ENCODE measurements at regions not wholly inside any gene's neighbourhood (a gene's known extent, or its start where the extent isn't known, plus 50 kb on each side); places are given as distances from the start of the nearest gene placed in this dataset.
"Not testable (repeated sequence)": the region's sequence is repeated elsewhere in the genome, so short reads cannot be mapped to it uniquely, and the experiment has no call there.

DNA sequence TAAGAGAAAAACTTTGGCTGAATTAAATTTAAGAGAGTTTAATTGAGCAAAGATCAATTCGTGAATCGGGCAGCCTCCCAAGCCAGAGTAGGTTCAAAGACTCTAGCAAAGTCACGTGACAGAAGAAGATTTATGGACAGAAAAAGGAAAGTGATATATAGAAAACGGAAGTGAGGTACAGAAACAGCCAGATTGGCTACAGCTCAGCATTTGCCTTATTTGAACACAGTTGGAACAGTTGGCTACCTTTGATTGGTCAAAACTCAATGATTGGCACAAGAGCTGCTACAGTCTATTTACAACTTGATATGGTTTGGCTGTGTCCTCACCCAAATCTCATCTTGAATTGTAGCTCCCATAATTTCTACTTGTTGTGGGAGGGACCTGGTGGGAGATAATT lies 102.6 kb downstream of the PLG start:
- DNase-seq = no peak

DNA sequence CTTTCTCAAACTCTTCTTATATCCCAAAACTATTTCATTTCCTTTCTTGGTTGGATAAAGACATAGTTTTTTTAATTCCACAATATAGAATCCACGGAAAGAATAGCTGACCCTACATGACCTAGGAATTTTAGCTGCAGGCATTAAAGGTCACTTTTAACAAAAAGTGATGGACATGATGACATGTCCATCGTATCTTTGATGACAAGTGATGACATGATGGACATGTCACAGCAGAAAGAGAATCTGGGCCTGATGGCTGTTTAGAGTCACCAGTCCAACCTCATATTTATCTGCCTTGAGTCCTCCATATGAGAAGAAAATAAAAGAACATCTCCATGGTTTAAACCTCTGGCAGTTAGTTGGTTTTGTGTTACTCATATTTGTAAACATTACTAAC lies 106.2 kb downstream of the PLG start:
- DNase-seq = no peak

- DNase-seq = no peak
Measured at GRCh38 chr6:160810238-160810637, 108.2 kb downstream of the PLG start.

DNA sequence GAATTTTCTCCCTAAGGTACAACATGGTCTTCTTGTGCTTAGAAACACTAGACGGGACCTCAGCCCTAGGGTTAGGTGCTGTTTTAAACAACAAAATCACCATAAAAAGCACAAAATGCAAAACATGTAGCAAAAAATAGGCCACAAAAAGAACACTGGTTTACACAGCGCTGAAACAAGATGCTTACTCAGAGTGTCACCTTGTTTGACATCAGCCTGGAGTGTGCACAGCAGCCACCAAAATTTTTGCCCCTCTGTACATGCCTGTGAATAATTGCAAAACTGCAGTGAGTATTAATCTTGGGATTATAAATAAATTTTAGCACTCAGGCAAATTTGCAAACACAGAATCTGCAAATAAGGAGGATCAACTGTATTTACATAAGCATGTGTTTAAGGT lies 110.1 kb downstream of the PLG start:
- DNase-seq = no peak

DNA sequence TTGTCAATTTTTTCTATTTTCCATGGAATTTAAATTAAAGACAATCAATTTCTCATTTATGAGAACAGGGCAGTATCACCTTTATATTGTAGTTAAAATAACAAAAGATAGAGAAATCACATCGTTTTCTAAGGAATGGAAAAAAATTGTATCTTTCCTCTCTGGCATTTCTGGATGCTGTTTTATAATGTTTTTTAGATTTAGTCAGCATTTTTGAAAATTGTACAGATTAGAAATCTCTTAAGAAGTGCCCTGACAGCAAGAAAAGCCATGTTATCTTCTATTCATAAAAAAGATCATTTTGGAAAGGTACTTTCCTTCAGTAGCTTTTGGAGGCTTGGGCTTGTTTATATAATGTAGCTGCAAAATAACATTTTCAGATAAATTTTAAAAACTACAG lies 116.9 kb downstream of the PLG start:
- no peak for DNase-seq

GRCh38 chr6:160820661-160821060 lies 118.6 kb downstream of the PLG start:
- DNase-seq = not testable (repeated sequence)

- no peak for DNase-seq
Measured at GRCh38 chr6:160831739-160832138, 129.7 kb downstream of the PLG start.

DNA sequence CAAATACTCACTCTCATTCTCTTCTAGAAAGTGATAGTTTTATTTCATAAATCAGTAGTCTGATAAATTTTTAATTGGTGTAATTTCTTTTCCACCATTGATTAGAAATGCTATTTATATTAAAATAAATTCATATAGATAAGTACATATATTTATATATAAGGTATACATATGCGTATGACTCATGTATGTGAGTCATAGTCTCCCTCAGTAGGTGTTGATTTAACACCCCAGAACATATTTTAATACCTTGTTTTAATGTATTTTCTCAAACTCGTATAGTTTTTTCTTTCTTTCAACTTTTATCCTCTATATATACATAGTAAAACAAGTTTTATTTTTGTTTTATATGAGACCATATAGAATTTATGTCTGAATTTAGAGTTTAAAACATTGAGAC lies 130.4 kb downstream of the PLG start:
- no peak for DNase-seq

GRCh38 chr6:160837146-160837545 lies 135.1 kb downstream of the PLG start:
- DNase-seq = no peak

DNA sequence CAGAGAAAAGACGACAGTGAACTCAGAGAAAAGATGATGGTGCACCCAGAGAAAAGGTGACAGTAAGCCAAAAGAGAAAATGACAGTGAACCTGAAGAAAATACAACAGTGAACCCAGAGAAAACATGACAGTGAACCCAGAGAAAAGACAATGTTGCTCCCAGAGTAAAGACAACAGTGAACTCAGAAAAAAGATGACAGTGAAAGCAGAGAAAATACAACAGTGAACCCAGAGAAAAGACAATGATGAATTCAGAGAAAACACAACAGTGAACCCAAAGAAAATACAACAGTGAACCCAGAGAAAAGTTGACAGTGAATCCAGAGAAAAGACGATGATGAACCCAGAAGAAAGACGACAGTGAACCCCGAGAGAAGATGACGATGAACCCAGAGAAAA lies 140.5 kb upstream of the MAP3K4 start:
- no peak for DNase-seq

- no peak for DNase-seq
Measured at GRCh38 chr6:160853946-160854345, 137.6 kb upstream of the MAP3K4 start.

DNA sequence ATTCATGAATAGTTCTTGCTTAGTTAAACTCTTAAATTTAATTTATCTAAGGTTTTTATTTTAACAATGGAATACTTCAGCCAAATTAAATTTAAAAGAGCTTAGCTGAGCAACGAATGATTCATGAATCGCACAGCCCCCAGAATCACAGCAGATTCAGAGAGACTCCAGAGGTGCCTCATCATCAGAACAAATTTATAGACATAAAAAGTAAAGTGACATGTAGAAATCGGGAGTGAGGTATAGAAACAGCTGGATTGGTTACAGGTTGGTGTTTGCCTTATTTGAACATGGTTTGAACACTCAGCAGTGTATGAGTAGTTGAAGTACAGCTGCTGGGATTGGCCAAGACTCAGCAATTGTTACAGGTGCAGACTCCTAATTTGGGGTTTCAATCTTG lies 132.7 kb upstream of the MAP3K4 start:
- DNase-seq = no peak

GRCh38 chr6:160859822-160860221 lies 131.7 kb upstream of the MAP3K4 start:
- DNase-seq = no peak

DNA sequence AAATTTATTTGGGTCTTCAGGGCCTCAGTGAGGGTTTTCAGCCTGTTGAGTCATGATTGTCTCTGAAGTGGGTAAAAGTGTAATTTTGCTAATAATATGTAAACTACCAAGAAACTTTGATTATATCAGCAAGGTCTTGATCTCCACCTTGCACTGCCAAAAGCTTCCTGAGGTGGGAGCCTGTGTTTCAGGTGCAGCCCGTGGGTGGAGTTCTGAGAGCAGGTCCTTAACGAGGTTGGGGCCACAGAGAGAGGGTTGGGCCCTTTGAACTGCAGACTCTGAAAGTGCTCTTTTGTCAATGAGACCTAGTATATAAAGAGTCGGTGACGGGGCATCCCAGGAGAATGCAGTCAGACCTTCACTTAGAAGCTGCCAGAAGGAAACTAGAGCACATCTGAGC lies 129.7 kb upstream of the MAP3K4 start:
- no peak for DNase-seq

GRCh38 chr6:160863782-160864181 lies 127.8 kb upstream of the MAP3K4 start:
- no peak for DNase-seq

GRCh38 chr6:160871320-160871719 lies 120.2 kb upstream of the MAP3K4 start:
- no peak for DNase-seq

- no peak for DNase-seq
Measured at GRCh38 chr6:160881148-160881808, 110.3 kb upstream of the MAP3K4 start.

DNA sequence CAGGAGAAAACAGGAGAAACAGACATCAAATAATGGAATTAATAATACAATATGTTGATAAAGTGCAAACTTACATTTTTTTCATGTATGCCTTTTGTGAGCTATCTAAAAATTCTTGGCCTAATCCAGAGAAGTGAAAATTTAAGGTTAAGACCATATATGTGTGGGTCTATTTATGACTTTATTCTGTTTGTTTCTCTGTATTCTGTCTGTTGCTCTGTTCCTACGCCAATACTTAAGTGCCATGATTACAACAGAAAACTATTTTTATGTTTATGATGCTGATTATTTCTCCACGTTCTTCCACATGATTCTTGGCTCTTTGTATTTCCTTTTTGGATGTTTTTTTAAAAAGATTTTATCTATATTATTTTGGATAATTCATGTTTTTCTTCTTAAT lies 109.6 kb upstream of the MAP3K4 start:
- no peak for DNase-seq

GRCh38 chr6:160882791-160883279 lies 108.7 kb upstream of the MAP3K4 start:
- DNase-seq = no peak

GRCh38 chr6:160883560-160883959 lies 108.0 kb upstream of the MAP3K4 start:
- DNase-seq = no peak

DNA sequence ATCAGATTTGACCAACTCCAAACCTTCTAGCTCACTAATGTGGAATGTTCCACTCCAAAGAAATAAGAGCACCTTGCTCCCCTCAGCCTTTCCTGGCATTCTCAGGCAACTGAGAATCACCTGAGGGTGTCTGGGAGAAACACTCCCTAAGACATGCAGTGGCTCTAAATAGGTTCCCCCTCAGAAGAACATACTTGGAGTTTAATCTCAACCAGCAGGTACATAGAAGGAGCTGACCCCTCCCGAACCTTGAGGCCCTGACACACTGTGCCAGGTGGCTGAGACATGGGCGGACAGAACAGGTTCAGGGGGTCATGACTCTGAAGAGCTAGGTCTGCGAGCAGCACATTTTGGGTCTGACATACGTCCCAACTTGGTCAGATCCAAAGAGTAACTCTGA lies 107.6 kb upstream of the MAP3K4 start:
- DNase-seq = no peak

GRCh38 chr6:160889148-160889547 lies 102.4 kb upstream of the MAP3K4 start:
- not testable (repeated sequence) for DNase-seq

DNA sequence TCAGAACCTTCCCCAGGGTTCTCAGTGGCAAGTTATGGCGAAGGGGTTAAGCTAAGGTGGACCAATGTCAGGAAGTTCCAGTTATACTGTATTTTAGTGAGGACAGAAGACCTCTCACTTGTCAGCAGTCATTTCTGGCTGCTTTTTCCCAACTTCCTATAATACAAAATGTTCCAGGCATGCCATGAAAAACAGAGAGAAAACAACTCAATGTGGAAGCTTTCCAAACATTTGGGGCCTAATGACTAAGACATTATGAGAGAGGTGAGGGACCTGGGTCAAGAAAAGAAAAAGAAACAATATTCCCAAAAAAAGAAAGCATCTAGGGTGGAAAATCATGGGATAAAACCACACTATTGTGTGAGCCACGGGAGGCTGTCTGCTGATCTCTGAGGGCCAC lies 99.9 kb upstream of the MAP3K4 start:
- DNase-seq = no peak

DNA sequence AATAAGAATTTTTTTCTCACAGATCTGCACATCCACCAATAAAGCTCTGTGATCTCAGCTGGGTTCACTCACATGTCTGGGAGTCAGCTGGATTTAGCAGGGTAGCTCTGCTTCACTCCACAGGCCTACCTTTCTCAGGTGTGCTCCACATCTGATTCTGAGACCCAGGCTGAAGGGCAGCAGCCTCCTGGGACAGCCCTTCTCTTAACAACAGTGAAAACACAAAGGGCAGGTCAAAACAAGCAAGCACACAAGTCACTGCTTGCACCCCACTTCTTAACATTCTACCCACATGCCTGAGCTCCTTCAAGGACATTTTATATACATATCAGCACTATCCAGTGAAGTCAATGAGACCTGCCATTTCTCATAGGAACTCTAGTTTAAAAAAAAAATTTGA lies 96.0 kb upstream of the MAP3K4 start:
- no peak for DNase-seq

GRCh38 chr6:160899671-160900430 lies 91.7 kb upstream of the MAP3K4 start:
- DNase-seq = no peak

All from femur (tissue), 1 donor.